ENCODE measurements at regions not wholly inside any gene's neighbourhood (a gene's known extent, or its start where the extent isn't known, plus 50 kb on each side); places are given as distances from the start of the nearest gene placed in this dataset.

- Histone ChIP-seq H2BK120ac (ENCODE audit: low read depth, low read length, poor library complexity, severe bottlenecking) (no peak overlapping the region), H3K14ac (ENCODE audit: insufficient read depth, low read length) (no peak overlapping the region), H3K56ac (ENCODE audit: insufficient read length, low read depth, low read length) (no peak overlapping the region), H3K27me3 (ENCODE audit: insufficient read depth, low read length) (no peaks in the 10 kb centered on the region), H2AFZ (ENCODE audit: low read length) (no peak overlapping the region), H3K9me3 (ENCODE audit: control insufficient read depth, low read depth, low read length) (no peaks in the 10 kb centered on the region), H3K9ac (ENCODE audit: extremely low read depth, insufficient read length, low read length) (no peak overlapping the region), H2BK15ac (ENCODE audit: low read depth, low read length) (no peak overlapping the region), H4K5ac (ENCODE audit: insufficient read length, low read depth, low read length) (no peak overlapping the region), H2AK5ac (ENCODE audit: insufficient read length, low read length) (no peak overlapping the region), H2BK20ac (ENCODE audit: low read depth, low read length, poor library complexity, severe bottlenecking) (no peak overlapping the region), H2BK5ac (ENCODE audit: insufficient read length, low read length) (no peak overlapping the region), H3K18ac (ENCODE audit: insufficient read length, low read depth, low read length) (no peak overlapping the region), H4K20me1 (ENCODE audit: control insufficient read depth, insufficient read depth, insufficient read length) (no peaks in the 10 kb centered on the region), H3K4ac (ENCODE audit: low read depth, low read length) (no peak overlapping the region), H3T11ph (ENCODE audit: low read length) (no peak overlapping the region), H3K23me2 (ENCODE audit: insufficient read length, low read depth, low read length, poor library complexity, severe bottlenecking) (no peaks in the 10 kb centered on the region), H3K4me1 (ENCODE audit: insufficient read depth, low read length) (no peaks in the 10 kb centered on the region), H4K8ac (replicated peaks; ENCODE audit: insufficient read length, low read depth, low read length) (no peak overlapping the region), H3K27ac (ENCODE audit: insufficient read length, low read depth, low read length) (no peak overlapping the region), H4K91ac (ENCODE audit: insufficient read length, low read depth, low read length) (no peak overlapping the region), H3K79me2 (ENCODE audit: insufficient read depth, low read length) (no peaks in the 10 kb centered on the region), H3K79me1 (ENCODE audit: insufficient read depth, low read depth, low read length, poor library complexity, severe bottlenecking) (no peaks in the 10 kb centered on the region), H2BK12ac (ENCODE audit: insufficient read length, low read depth, low read length) (no peak overlapping the region), H3K4me2 (ENCODE audit: insufficient read depth, insufficient read length, low read length) (no peak overlapping the region), H3K23ac (ENCODE audit: insufficient read length, low read depth, low read length) (no peak overlapping the region)
- Mint-ChIP-seq H3K4me1 (peaks cover 6 to 7% of the 10 kb centered on the region in 2 experiments), H3K27ac (no peak overlapping the region), H3K4me3 (no peak overlapping the region), H3K36me3 (ENCODE audit: insufficient read depth in 1 of 3, low read depth in 3 of 3) (no peaks in the 10 kb centered on the region; a peak in 1 of 7 replicates), H3K27me3 (ENCODE audit: low read depth) (no peaks in the 10 kb centered on the region), H3K9me3 (no peaks in the 10 kb centered on the region)
- no peak for TF ChIP-seq CTCF (conservative IDR thresholded peaks at IDR 0.05)
- no peak for DNase-seq
- WGBS (ENCODE audit: extremely low coverage, insufficient read length, low lambda C conversion rate), result no CpG with 5 or more reads among the region's 2 CpGs
These were observed 366.9 kb upstream of the NUDT12 start for GRCh38 chr5:103929338-103930013.
